Tibial artery (tissue), 4 donors: ENCODE measurements at regions not wholly inside any gene's neighbourhood (a gene's known extent, or its start where the extent isn't known, plus 50 kb on each side); places are given as distances from the start of the nearest gene placed in this dataset.

ENCODE experiments used
- DNase-seq, 2 donors: peaks; one replicate each; pipeline ENCODE4 v3.0.0-alpha.2; 2019
- H3K27ac ChIP-seq, 2 donors: fragments of 200-600 bp; sonication (generic) in 1 of 2; 1 replicate in 1 of 2; 2 replicates in 1 of 2; pipeline ENCODE4 v1.5.1; 2018 to 2019; ENCODE audit warnings: mild to moderate bottlenecking in 1 of 2
- H3K27me3 ChIP-seq, 2 donors: fragments of 200-600 bp; sonication (generic) in 1 of 2; one replicate each; pipeline versions ENCODE4 v1.5.1 to v1.6.0; 2016 to 2019
- H3K36me3 ChIP-seq, 3 donors: fragments of 200-600 bp; sonication (generic) in 2 of 3; one replicate each; pipeline ENCODE4 v1.5.1; 2016 to 2019; ENCODE audit warnings: mild to moderate bottlenecking in 2 of 3
- H3K4me1 ChIP-seq, 4 donors: fragments of 200-600 bp; sonication (generic) in 2 of 4; 1 replicate in 3 of 4; 2 replicates in 1 of 4; pipeline ENCODE4 v1.5.1; 2016 to 2019
- H3K4me3 ChIP-seq, 2 donors: fragments of 200-600 bp; sonication (generic) in 1 of 2; 1 replicate in 1 of 2; 2 replicates in 1 of 2; pipeline ENCODE4 v1.5.1; 2018 to 2019; ENCODE audit warnings: mild to moderate bottlenecking in 2 of 2
- H3K9me3 ChIP-seq, 3 donors: fragments of 200-600 bp; sonication (generic) in 1 of 3; one replicate each; pipeline ENCODE4 v1.5.1; 2016 to 2019
- CTCF ChIP-seq, 2 experiments: fragments of 200-600 bp in 1 of 2; fragments of 450-650 bp in 1 of 2; IDR thresholded peaks; one replicate each; pipeline ENCODE4 v1.5.1; 2017 to 2019; ENCODE audit warnings: antibody characterized with exemption in 2 of 2, mild to moderate bottlenecking in 1 of 2, moderate library complexity in 1 of 2
- intact Hi-C: fragments of 100-400 bp; cut with DNase I; formaldehyde crosslinking; loops from one replicate; pipeline ENCODE4 v1.15.0; 2023; ENCODE audit warnings: low total_unique reads

- intact Hi-C loops: no loop called here
- peaks cover 0 to 22% (median 10%) of the 10 kb centered on the region in 4 donors for H3K4me1 ChIP-seq
- H3K27ac ChIP-seq: no peak overlapping the region
- no peak for TF ChIP-seq CTCF (IDR thresholded peaks at IDR 0.05)
- H3K9me3 ChIP-seq: no peaks in the 10 kb centered on the region
- H3K36me3 ChIP-seq: no peaks in the 10 kb centered on the region
- no peak for DNase-seq
- H3K4me3 ChIP-seq: no peak overlapping the region
- no peaks in the 10 kb centered on the region for H3K27me3 ChIP-seq
These were observed 205.0 kb upstream of the PREP start for GRCh38 chr6:105607636-105608621.

- Histone ChIP-seq H3K27me3 (no peaks in the 10 kb centered on the region), H3K36me3 (no peaks in the 10 kb centered on the region), H3K27ac (no peak overlapping the region), H3K4me1 (peaks cover 0 to 32% (median 13%) of the 10 kb centered on the region in 4 donors), H3K4me3 (no peak overlapping the region), H3K9me3 (no peaks in the 10 kb centered on the region)
- intact Hi-C loops: no loop called here
- no peak for DNase-seq
- no peak for TF ChIP-seq CTCF (IDR thresholded peaks at IDR 0.05)
These were observed 204.1 kb upstream of the PREP start for GRCh38 chr6:105606831-105607463.

GRCh38 chr6:105604587-105604884, 201.7 kb upstream of the PREP start:
- H3K27me3 ChIP-seq: no peaks in the 10 kb centered on the region
- intact Hi-C loops: no loop called here
- H3K9me3 ChIP-seq: no peaks in the 10 kb centered on the region
- DNase-seq: no peak
- H3K36me3 ChIP-seq: no peaks in the 10 kb centered on the region
- no peak overlapping the region for H3K4me3 ChIP-seq
- peak overlapping the region in 1 of 2 donors; percentile 49 for H3K27ac ChIP-seq
- H3K4me1 ChIP-seq: peaks cover 0 to 54% (median 28%) of the 10 kb centered on the region in 4 donors
- no peak for TF ChIP-seq CTCF (IDR thresholded peaks at IDR 0.05)

- H3K36me3 ChIP-seq: no peaks in the 10 kb centered on the region
- peak overlapping the region in 1 of 2 donors; percentile 49 for H3K27ac ChIP-seq
- DNase-seq: no peak
- TF ChIP-seq CTCF (IDR thresholded peaks at IDR 0.05): no peak
- peaks cover 0 to 57% (median 29%) of the 10 kb centered on the region in 4 donors for H3K4me1 ChIP-seq
- no peak overlapping the region for H3K4me3 ChIP-seq
- no peaks in the 10 kb centered on the region for H3K9me3 ChIP-seq
- intact Hi-C loops: no loop called here
- no peaks in the 10 kb centered on the region for H3K27me3 ChIP-seq
These were observed 201.1 kb upstream of the PREP start for GRCh38 chr6:105603788-105604586.

GRCh38 chr6:105601541-105602236, 198.8 kb upstream of the PREP start:
- no peaks in the 10 kb centered on the region for H3K36me3 ChIP-seq
- intact Hi-C loops: no loop called here
- TF ChIP-seq CTCF (IDR thresholded peaks at IDR 0.05): no peak
- H3K27me3 ChIP-seq: no peaks in the 10 kb centered on the region
- H3K27ac ChIP-seq: peak overlapping the region; percentile 66 to 67
- H3K4me1 ChIP-seq: peaks cover 0 to 57% (median 29%) of the 10 kb centered on the region in 4 donors
- no peaks in the 10 kb centered on the region for H3K9me3 ChIP-seq
- peak; percentile 85 to 90 for DNase-seq
- H3K4me3 ChIP-seq: peak overlapping the region; percentile 18 to 31
